ENCODE measurements at regions not wholly inside any gene's neighbourhood (a gene's known extent, or its start where the extent isn't known, plus 50 kb on each side); places are given as distances from the start of the nearest gene placed in this dataset.

DNA sequence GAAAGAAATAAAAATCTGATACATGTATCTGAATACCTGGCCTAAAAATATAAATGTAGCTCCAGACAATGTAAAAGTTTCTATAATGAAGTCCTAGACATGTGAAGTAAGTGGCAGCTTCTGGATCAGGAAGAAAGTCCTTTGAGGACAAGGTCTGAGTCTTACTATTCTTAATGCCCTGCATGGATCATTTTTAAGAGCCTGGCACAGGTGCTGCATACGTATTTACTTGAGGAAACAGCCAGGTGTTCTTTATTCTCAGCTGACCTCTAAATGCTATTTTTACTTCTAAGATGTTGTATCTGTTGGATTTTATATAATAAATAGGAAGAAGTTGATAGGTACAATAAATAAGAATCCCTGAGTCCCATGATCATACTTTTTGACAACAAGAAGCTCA lies 750.0 kb upstream of the LUZP2 start:
- TF ChIP-seq SPI1 (IDR thresholded peaks at IDR 0.05; ENCODE audit: low read depth, low read length), result no peak
- TF ChIP-seq POLR2AphosphoS5 (IDR thresholded peaks at IDR 0.05; ENCODE audit: low read depth, low read length), result no peak
- TF ChIP-seq POLR2A (IDR thresholded peaks at IDR 0.05; ENCODE audit: low read depth, low read length), result no peak
- TF ChIP-seq PAX5 (IDR thresholded peaks at IDR 0.05; ENCODE audit: insufficient read depth, low read length, severe bottlenecking), result no peak
